SU-DHL-6 (cell line): ENCODE measurements at regions not wholly inside any gene's neighbourhood (a gene's known extent, or its start where the extent isn't known, plus 50 kb on each side); places are given as distances from the start of the nearest gene placed in this dataset.

ENCODE experiments used
- EZH2phosphoT487 ChIP-seq: fragments of 200-600 bp; sonication (generic), shearing (Covaris generic); conservative IDR thresholded peaks from 2 replicates; pipeline ENCODE4 v1.6.1; 2018; ENCODE audit warnings: mild to moderate bottlenecking, antibody characterized with exemption, low read length, moderate library complexity, mixed read lengths
- TF ChIP-seq, protein P1 (sequence below): fragments of 200-600 bp; sonication (generic); IDR thresholded peaks from one replicate; pipeline ENCODE4 v1.5.1; 2017; ENCODE audit warnings: antibody characterized with exemption, mild to moderate bottlenecking, low read length, moderate library complexity; ENCODE audit not compliant: insufficient read depth, poor library complexity, severe bottlenecking

DNA sequence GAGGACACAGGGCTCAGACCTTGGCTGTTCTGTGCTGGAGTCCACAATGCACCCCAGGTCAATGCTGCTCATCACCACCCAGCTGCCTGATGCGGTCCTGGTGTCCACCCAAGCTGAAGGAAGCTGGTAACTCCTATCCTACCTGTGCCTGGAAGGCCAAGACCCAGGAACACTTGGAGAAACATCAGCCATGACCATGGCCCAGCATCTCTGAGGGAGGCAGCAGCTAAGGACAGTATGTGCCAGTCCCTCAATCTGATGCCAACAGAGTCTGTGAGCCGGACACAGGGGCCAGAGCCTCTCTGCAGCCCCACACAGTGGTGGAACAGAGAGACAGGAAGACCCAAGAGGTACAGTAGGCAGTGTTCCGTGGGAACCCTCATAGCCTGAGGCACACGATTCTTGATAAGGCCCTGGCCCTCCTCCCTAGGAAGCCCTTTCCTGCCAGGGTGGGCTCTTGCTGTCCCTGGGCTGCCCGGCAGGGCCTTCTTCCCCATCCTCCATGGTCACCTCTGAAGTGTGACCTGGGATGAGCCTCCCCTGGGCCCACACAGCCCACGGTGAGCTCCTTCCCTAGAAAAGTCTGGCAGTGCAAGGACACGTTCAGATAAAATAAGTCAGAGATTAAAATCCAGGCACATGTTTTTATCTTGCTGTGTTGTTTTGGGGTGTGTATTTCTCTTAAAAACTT lies 170.7 kb downstream of the THBS2 start:
- TF ChIP-seq, protein P1, sequence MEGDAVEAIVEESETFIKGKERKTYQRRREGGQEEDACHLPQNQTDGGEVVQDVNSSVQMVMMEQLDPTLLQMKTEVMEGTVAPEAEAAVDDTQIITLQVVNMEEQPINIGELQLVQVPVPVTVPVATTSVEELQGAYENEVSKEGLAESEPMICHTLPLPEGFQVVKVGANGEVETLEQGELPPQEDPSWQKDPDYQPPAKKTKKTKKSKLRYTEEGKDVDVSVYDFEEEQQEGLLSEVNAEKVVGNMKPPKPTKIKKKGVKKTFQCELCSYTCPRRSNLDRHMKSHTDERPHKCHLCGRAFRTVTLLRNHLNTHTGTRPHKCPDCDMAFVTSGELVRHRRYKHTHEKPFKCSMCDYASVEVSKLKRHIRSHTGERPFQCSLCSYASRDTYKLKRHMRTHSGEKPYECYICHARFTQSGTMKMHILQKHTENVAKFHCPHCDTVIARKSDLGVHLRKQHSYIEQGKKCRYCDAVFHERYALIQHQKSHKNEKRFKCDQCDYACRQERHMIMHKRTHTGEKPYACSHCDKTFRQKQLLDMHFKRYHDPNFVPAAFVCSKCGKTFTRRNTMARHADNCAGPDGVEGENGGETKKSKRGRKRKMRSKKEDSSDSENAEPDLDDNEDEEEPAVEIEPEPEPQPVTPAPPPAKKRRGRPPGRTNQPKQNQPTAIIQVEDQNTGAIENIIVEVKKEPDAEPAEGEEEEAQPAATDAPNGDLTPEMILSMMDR: no peak
- no peak for TF ChIP-seq EZH2phosphoT487
